Stimulated activated CD4-positive, alpha-beta T cell treated with anti-CD3 and anti-CD28 coated beads, Interleukin-4, amount 100 ng/mL, for 48 hours (primary cell): ENCODE measurements at regions not wholly inside any gene's neighbourhood (a gene's known extent, or its start where the extent isn't known, plus 50 kb on each side); places are given as distances from the start of the nearest gene placed in this dataset.
A peak's percentile ranks its signal among the peaks of the same experiment; 100 is the strongest.

Source experiments
- DNase-seq, 2 donors: peaks; one replicate each; pipeline ENCODE4 v3.0.0-alpha.2; 2020; ENCODE audit warnings: low read depth in 2 of 2

GRCh38 chr2:177106212-177106611 is 106.4 kb upstream of the HNRNPA3 start:
- DNase-seq: no peak

GRCh38 chr2:177108890-177109289 is 103.7 kb upstream of the HNRNPA3 start:
- no peak for DNase-seq

GRCh38 chr2:177114712-177115111 is 97.9 kb upstream of the HNRNPA3 start:
- DNase-seq: no peak

GRCh38 chr2:177117755-177118154 is 94.8 kb upstream of the HNRNPA3 start:
- no peak for DNase-seq

GRCh38 chr2:177118636-177119035 is 94.0 kb upstream of the HNRNPA3 start:
- no peak for DNase-seq

- no peak for DNase-seq
Measured at GRCh38 chr2:177119099-177119498, 93.5 kb upstream of the HNRNPA3 start.

GRCh38 chr2:177123048-177123447 is 89.5 kb upstream of the HNRNPA3 start:
- DNase-seq: no peak

GRCh38 chr2:177124371-177124770 is 88.2 kb upstream of the HNRNPA3 start:
- DNase-seq: no peak

GRCh38 chr2:177127821-177128220 is 84.8 kb upstream of the HNRNPA3 start:
- no peak for DNase-seq

- no peak for DNase-seq
Measured at GRCh38 chr2:177129610-177130009, 83.0 kb upstream of the HNRNPA3 start.

GRCh38 chr2:177131858-177132257 is 80.7 kb upstream of the HNRNPA3 start:
- DNase-seq: no peak

GRCh38 chr2:177138823-177139222 is 73.8 kb upstream of the HNRNPA3 start:
- no peak for DNase-seq

- DNase-seq: no peak
Measured at GRCh38 chr2:177141866-177142265, 70.7 kb upstream of the HNRNPA3 start.

GRCh38 chr2:177143444-177143843 is 69.2 kb upstream of the HNRNPA3 start:
- DNase-seq: no peak

GRCh38 chr2:177147093-177147694 is 65.4 kb upstream of the HNRNPA3 start:
- no peak for DNase-seq

- no peak for DNase-seq
Measured at GRCh38 chr2:177147834-177148445, 64.7 kb upstream of the HNRNPA3 start.

- peak; percentile 64 to 68 for DNase-seq
Measured at GRCh38 chr2:177148477-177149154, 64.0 kb upstream of the HNRNPA3 start.

GRCh38 chr2:177149155-177149503 is 63.5 kb upstream of the HNRNPA3 start:
- DNase-seq: no peak

- no peak for DNase-seq
Measured at GRCh38 chr2:177153805-177154204, 58.8 kb upstream of the HNRNPA3 start.

- DNase-seq: no peak
Measured at GRCh38 chr2:177154809-177155208, 57.8 kb upstream of the HNRNPA3 start.

- DNase-seq: no peak
Measured at GRCh38 chr2:177155631-177156030, 57.0 kb upstream of the HNRNPA3 start.

- DNase-seq: no peak
Measured at GRCh38 chr2:177161741-177162460, 50.7 kb upstream of the HNRNPA3 start.
